AG10803 (cell line): ENCODE measurements at regions not wholly inside any gene's neighbourhood (a gene's known extent, or its start where the extent isn't known, plus 50 kb on each side); places are given as distances from the start of the nearest gene placed in this dataset.

Experiments
- DNase-seq: peaks from one replicate; pipeline ENCODE4 v3.0.0; 2010; ENCODE audit warnings: low read depth
- H3K4me3 ChIP-seq: 2 replicates; pipeline ENCODE4 v1.5.1; 2011; ENCODE audit warnings: mild to moderate bottlenecking, low read length, control low read depth
- TF ChIP-seq, protein P1 (sequence below): conservative IDR thresholded peaks from 2 replicates; pipeline ENCODE4 v1.5.1; 2011; ENCODE audit warnings: mild to moderate bottlenecking, low read length, control low read depth, inconsistent platforms

DNA sequence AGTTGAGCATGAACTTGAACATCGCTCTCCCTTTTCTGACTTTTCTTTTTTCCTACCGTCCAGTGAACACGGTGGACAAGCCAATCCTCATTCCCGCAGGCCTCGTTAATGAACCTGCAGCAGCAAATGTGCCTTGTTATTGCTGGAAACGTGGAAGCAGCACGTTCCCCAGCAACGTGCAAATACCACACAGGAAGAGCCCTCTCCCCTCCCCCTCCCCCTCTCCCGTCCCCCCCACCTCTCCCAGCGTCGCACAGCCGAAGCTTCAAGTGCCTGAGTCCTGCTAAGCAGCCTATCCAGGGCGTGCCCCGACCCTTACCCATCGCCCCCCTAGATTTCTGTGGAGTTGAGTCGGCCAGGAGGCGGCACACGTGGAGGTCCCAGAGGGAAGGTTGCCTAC lies 219.9 kb downstream of the BCOR start:
- H3K4me3 ChIP-seq, result no peak overlapping the region
- DNase-seq, result no peak
- TF ChIP-seq, protein P1, sequence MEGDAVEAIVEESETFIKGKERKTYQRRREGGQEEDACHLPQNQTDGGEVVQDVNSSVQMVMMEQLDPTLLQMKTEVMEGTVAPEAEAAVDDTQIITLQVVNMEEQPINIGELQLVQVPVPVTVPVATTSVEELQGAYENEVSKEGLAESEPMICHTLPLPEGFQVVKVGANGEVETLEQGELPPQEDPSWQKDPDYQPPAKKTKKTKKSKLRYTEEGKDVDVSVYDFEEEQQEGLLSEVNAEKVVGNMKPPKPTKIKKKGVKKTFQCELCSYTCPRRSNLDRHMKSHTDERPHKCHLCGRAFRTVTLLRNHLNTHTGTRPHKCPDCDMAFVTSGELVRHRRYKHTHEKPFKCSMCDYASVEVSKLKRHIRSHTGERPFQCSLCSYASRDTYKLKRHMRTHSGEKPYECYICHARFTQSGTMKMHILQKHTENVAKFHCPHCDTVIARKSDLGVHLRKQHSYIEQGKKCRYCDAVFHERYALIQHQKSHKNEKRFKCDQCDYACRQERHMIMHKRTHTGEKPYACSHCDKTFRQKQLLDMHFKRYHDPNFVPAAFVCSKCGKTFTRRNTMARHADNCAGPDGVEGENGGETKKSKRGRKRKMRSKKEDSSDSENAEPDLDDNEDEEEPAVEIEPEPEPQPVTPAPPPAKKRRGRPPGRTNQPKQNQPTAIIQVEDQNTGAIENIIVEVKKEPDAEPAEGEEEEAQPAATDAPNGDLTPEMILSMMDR, result no peak

DNA sequence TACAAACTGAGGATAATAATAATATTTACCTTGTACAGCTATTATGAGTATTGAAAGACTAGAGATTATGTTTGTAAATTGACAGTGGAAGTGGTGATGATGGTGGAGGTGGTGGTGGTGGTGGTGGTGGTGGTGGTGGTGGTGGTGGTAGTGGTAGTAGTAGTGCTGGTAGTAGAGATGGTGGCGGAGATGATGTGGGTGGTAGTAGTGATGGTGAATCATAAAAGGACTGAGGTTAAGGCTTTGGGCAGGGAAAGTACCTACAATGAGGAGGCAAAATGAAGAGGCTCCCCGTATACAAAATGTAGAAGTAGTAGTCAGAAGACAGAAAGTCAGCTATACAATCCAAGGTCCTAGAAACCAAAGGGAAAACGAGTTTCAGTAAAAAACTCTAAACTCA lies 214.1 kb downstream of the BCOR start:
- no peak overlapping the region for H3K4me3 ChIP-seq
- TF ChIP-seq, protein P1, result no peak
- DNase-seq, result no peak

DNA sequence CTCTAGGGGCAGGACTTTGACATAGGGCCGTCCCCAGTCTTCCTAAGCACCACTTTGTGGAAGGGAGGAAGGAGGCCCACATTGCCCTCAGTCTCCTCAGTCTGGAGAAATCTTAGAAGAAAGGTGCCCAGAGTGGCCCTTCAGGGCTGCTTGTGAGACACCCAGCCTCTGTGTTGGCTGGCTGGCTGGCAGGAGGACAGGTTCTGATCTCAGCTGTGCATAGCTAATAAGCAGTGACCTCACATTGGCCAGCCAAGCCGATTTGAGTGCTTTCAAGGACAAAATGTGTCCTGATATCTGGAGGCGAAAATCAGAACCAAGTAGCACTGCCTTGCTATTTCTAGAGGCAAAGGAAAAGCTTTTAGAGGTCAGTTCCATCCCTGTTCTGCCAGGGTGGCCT lies 211.5 kb downstream of the BCOR start:
- TF ChIP-seq, protein P1, result no peak
- DNase-seq, result no peak
- no peak overlapping the region for H3K4me3 ChIP-seq

DNA sequence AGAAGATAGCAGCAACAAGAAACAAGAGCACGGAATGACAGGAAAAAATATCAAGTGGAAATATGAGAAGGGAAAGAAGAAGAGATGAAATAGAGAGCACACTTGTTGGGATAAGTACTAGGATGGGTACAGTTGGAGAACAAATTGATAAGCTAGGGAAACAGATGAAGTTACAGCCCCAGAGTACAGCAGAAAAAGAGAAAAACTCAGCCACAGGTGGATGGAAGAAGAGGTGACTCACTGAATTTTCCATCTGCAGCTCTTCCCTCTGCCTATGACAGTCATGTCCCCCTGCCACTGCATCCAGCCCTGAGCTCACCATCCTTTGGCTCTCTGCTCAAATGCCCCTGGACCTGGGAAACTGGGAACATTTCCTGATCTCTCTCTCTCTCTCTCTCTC lies 209.0 kb downstream of the BCOR start:
- no peak overlapping the region for H3K4me3 ChIP-seq
- DNase-seq, result no peak
- TF ChIP-seq, protein P1, result no peak

DNA sequence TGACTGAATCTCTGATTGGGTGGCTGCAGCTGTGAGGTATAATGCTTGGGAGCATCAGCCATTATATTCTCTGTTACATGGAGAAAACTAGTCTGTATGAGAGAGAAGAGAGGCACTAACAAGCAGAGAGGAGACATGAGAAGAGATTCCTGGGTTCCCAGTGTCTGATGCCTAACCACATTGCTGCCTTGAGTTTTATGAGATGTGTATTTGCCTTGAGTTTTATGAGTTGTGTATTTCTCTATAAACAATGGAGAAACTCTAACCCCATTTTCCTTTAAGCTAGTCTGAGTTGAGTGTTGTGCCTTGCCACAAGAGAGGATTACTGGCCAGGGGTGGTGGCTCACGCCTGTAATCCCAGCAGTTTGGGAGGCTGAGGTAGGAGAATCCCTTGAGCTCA lies 208.1 kb downstream of the BCOR start:
- H3K4me3 ChIP-seq, result no peak overlapping the region
- TF ChIP-seq, protein P1, result no peak
- no peak for DNase-seq

DNA sequence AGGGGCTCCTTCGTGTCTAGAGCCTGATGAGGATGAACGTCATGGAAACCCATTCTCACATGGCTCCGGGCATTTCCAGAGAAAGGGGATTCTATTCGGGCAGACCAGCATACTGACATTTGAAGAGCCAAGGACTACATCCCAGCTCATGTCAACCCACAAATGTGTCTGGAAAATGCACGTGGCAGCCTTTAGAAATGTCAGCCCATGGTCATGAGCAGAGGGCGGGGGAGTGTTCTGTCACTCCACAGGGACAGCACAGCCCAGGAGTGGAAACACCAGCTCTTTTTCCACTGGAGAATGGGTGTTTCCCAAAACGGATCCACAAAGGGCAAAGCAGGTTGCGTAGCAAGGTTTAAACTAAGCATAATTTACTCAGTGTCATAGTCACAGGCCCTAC lies 207.0 kb downstream of the BCOR start:
- TF ChIP-seq, protein P1, result no peak
- DNase-seq, result no peak
- H3K4me3 ChIP-seq, result no peak overlapping the region

DNA sequence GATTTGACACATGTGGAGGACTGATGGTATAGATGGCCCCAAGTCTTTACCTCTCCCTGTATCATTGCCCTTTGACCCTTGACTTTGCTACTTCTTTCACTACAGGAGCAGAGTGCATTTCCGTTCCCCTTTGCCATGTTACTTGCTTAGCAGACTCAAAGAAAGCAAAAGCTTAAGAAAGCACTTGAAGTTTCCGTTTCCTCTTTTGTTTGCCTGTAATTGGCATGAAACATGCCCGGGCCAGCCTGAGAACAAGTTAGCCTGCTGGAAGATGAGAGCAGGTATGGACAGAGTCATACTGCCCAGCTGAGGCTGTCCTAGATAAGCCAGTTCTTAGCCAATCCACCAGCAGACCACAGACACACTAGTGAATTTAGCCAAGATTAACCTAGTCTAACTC lies 206.0 kb downstream of the BCOR start:
- H3K4me3 ChIP-seq, result no peak overlapping the region
- TF ChIP-seq, protein P1, result no peak
- no peak for DNase-seq
